LNCAP (cell line): ENCODE measurements at regions not wholly inside any gene's neighbourhood (a gene's known extent, or its start where the extent isn't known, plus 50 kb on each side); places are given as distances from the start of the nearest gene placed in this dataset.

ENCODE experiments used
- CTCF ChIP-seq: fragments of 450-650 bp; IDR thresholded peaks from 2 replicates; pipeline ENCODE4 v1.5.1; 2017; ENCODE audit warnings: mild to moderate bottlenecking

DNA sequence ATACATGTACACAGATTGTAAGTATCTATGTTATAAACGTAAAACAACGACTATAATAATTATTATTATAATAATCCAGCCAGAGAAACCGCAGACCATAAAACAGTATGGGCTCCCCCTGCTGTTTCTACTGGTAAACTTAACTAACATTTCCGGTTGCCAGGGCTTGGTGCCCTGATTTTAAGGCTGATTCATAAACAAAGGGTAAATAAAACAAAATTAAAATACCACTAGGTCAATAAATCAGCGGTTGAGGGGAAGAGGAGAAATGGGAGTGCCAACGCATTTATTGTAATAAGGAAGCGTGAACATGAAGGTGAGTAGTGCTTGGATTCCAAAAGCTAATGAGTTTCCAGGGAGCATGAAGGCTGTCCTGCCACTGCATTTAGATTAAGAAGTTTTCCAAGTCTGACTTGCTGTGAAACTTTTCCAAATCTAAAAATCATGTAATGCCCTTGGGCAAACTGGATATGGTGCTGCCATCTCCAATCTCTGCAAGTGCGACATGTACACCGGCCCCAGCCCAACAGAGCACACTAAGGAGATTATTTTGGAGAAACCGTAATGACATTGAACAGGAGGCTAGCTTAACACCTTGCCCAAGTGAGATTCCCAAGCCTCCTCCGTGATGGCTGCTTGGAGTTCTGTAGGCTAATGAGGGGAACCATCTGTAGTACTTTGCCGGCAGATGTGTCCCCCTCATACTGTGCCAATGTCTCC is 50.7 kb upstream of the HNRNPA3 start:
- peak; percentile 56 for TF ChIP-seq CTCF
